Thoracic aorta (tissue), 2 donors: ENCODE measurements at regions not wholly inside any gene's neighbourhood (a gene's known extent, or its start where the extent isn't known, plus 50 kb on each side); places are given as distances from the start of the nearest gene placed in this dataset.

Source experiments
- ATAC-seq: fragments of 150-250 bp; one replicate; pipeline ENCODE4 v1.8.0; 2017; ENCODE audit warnings: low read depth; ENCODE audit not compliant: insufficient number of reproducible peaks, low FRiP score
- DNase-seq: peaks from one replicate; pipeline ENCODE4 v3.0.0-alpha.2; 2020; ENCODE audit warnings: low spot score
- H3K27ac ChIP-seq, 2 donors: fragments of 200-600 bp; sonication (generic); 1 replicate in 1 of 2; 2 replicates in 1 of 2; pipeline ENCODE4 v1.5.1; 2016; ENCODE audit warnings: mild to moderate bottlenecking in 2 of 2, moderate library complexity in 2 of 2
- H3K27me3 ChIP-seq: fragments of 200-600 bp; sonication (generic); replicated peaks from 2 replicates; pipeline ENCODE4 v1.6.0; 2016; ENCODE audit warnings: mild to moderate bottlenecking; ENCODE audit not compliant: insufficient read depth
- H3K36me3 ChIP-seq: fragments of 200-600 bp; sonication (generic); one replicate; pipeline ENCODE4 v1.5.1; 2016
- H3K4me1 ChIP-seq, 2 donors: fragments of 200-600 bp; sonication (generic); 1 replicate in 1 of 2; 2 replicates in 1 of 2; pipeline versions ENCODE4 v1.5.1 to v1.6.0; 2016; ENCODE audit warnings: low read depth in 2 of 2, mild to moderate bottlenecking in 1 of 2; ENCODE audit not compliant: control insufficient read depth in 1 of 2
- H3K4me3 ChIP-seq: fragments of 200-600 bp; sonication (generic); 2 replicates; pipeline ENCODE4 v1.5.1; 2016; ENCODE audit warnings: mild to moderate bottlenecking
- H3K9me3 ChIP-seq: fragments of 200-600 bp; sonication (generic); 2 replicates; pipeline ENCODE4 v1.5.1; 2016
- CTCF ChIP-seq: fragments of 200-600 bp; sonication (generic); IDR thresholded peaks from one replicate; pipeline ENCODE4 v1.5.1; 2019; ENCODE audit warnings: antibody characterized with exemption

GRCh38 chr2:147648471-147648870 lies 196.4 kb upstream of the ACVR2A start:
- Histone ChIP-seq H3K4me3 (no peak overlapping the region), H3K4me1 (no peaks in the 10 kb centered on the region), H3K27ac (no peak overlapping the region), H3K9me3 (no peaks in the 10 kb centered on the region), H3K36me3 (no peaks in the 10 kb centered on the region), H3K27me3 (no peaks in the 10 kb centered on the region)
- no peak for DNase-seq
- TF ChIP-seq CTCF, result no peak
- no peak for ATAC-seq

- H3K4me1 ChIP-seq, result no peaks in the 10 kb centered on the region
- no peak overlapping the region for H3K4me3 ChIP-seq
- no peak overlapping the region for H3K27ac ChIP-seq
- ATAC-seq (no peak), DNase-seq (no peak)
- TF ChIP-seq CTCF, result no peak
- no peaks in the 10 kb centered on the region for H3K27me3 ChIP-seq
- no peaks in the 10 kb centered on the region for H3K36me3 ChIP-seq
- H3K9me3 ChIP-seq, result no peaks in the 10 kb centered on the region
Observed at GRCh38 chr2:147647816-147648215, 197.0 kb upstream of the ACVR2A start.

- TF ChIP-seq CTCF, result no peak
- DNase-seq (no peak), ATAC-seq (no peak)
- H3K4me3 ChIP-seq, result no peak overlapping the region
- H3K27me3 ChIP-seq, result no peaks in the 10 kb centered on the region
- no peaks in the 10 kb centered on the region for H3K4me1 ChIP-seq
- H3K36me3 ChIP-seq, result no peaks in the 10 kb centered on the region
- H3K27ac ChIP-seq, result no peak overlapping the region
- H3K9me3 ChIP-seq, result no peaks in the 10 kb centered on the region
Observed at GRCh38 chr2:147646818-147647468, 197.9 kb upstream of the ACVR2A start.

- H3K4me3 ChIP-seq, result no peak overlapping the region
- no peaks in the 10 kb centered on the region for H3K36me3 ChIP-seq
- no peak overlapping the region for H3K27ac ChIP-seq
- H3K9me3 ChIP-seq, result no peaks in the 10 kb centered on the region
- no peak for DNase-seq
- no peaks in the 10 kb centered on the region for H3K27me3 ChIP-seq
- H3K4me1 ChIP-seq, result no peaks in the 10 kb centered on the region
- ATAC-seq, result no peak
- TF ChIP-seq CTCF, result no peak
Observed at GRCh38 chr2:147644491-147644890, 200.3 kb upstream of the ACVR2A start.

GRCh38 chr2:147642765-147643164 lies 202.1 kb upstream of the ACVR2A start:
- Histone ChIP-seq H3K27ac (no peak overlapping the region), H3K9me3 (no peaks in the 10 kb centered on the region), H3K27me3 (no peaks in the 10 kb centered on the region), H3K4me1 (no peaks in the 10 kb centered on the region), H3K4me3 (no peak overlapping the region), H3K36me3 (no peaks in the 10 kb centered on the region)
- DNase-seq (no peak), ATAC-seq (no peak)
- TF ChIP-seq CTCF, result no peak
